H1 (cell line): ENCODE measurements at regions not wholly inside any gene's neighbourhood (a gene's known extent, or its start where the extent isn't known, plus 50 kb on each side); places are given as distances from the start of the nearest gene placed in this dataset.

Experiments used
- CTCF ChIA-PET: fragments of 300-600 bp; sonication (Branson Sonifier 250); formaldehyde crosslinking; loops from one replicate; lab custom pipeline; 2021; ENCODE audit not compliant: partially characterized antibody; lab: Charles Lee
- POLR2A ChIA-PET: fragments of 300-600 bp; sonication (Branson Sonifier 250); formaldehyde crosslinking; loops from one replicate; lab custom pipeline; 2021; ENCODE audit warnings: inconsistent platforms; ENCODE audit not compliant: partially characterized antibody; lab: Charles Lee
- DNase-seq, 2 experiments: peaks; one replicate each; pipeline versions ENCODE4 v3.0.0 to v3.0.0-alpha.2; 2010 to 2022; ENCODE audit warnings: low spot score in 2 of 2, low read depth in 1 of 2, mixed read lengths in 1 of 2
- FAIRE-seq: peaks from 2 replicates; lab custom pipeline; 2011; peaks lifted over from hg19 to GRCh38; lab: Jason Lieb, UNC
- H2AFZ ChIP-seq: 2 replicates; pipeline ENCODE4 v1.8.1; 2012; ENCODE audit warnings: low read length, inconsistent platforms
- H2AK5ac ChIP-seq: 2 replicates; pipeline ENCODE4 v1.6.1; 2013; ENCODE audit warnings: low read depth, low read length
- H2BK120ac ChIP-seq: replicated peaks from 2 replicates; pipeline ENCODE3; 2013; ENCODE audit warnings: low read depth, low read length, inconsistent platforms
- H2BK12ac ChIP-seq: 2 replicates; pipeline ENCODE4 v1.6.1; 2013; ENCODE audit warnings: low read depth, low read length
- H2BK15ac ChIP-seq: 2 replicates; pipeline ENCODE4 v1.6.1; 2013; ENCODE audit warnings: low read length
- H2BK20ac ChIP-seq: 2 replicates; pipeline ENCODE4 v1.6.1; 2013; ENCODE audit warnings: low read length
- H2BK5ac ChIP-seq: 2 replicates; pipeline ENCODE4 v1.6.1; 2013; ENCODE audit warnings: low read depth, low read length
- H3K14ac ChIP-seq: 2 replicates; pipeline ENCODE4 v1.6.1; 2013; ENCODE audit warnings: inconsistent platforms; ENCODE audit not compliant: insufficient read length
- H3K18ac ChIP-seq: 2 replicates; pipeline ENCODE4 v1.6.1; 2013; ENCODE audit warnings: low read length; ENCODE audit errors: extremely low read depth
- H3K23ac ChIP-seq: 2 replicates; pipeline ENCODE4 v1.6.1; 2013; ENCODE audit warnings: inconsistent platforms; ENCODE audit not compliant: insufficient read length
- H3K23me2 ChIP-seq: 2 replicates; pipeline ENCODE4 v1.6.1; 2013; ENCODE audit warnings: low read depth, low read length
- H3K27ac ChIP-seq: 2 replicates; pipeline ENCODE4 v1.6.1; 2011; ENCODE audit warnings: low read depth, low read length, inconsistent platforms
- H3K27me3 ChIP-seq, 4 experiments: replicated peaks in 1 of 4; 1 replicate in 1 of 4; 2 replicates in 3 of 4; pipeline versions ENCODE4 v1.6.1 to v1.8.1; 2011 to 2013; ENCODE audit warnings: low read length in 3 of 4, mild to moderate bottlenecking in 3 of 4, inconsistent platforms in 2 of 4, mixed read lengths in 2 of 4, moderate library complexity in 1 of 4; ENCODE audit not compliant: control insufficient read depth in 3 of 4, insufficient read depth in 3 of 4; ENCODE audit errors: extremely low read depth in 1 of 4
- H3K36me3 ChIP-seq, 4 experiments: 2 replicates each; pipeline versions ENCODE4 v1.6.1 to v1.8.1; 2011 to 2013; ENCODE audit warnings: mild to moderate bottlenecking in 4 of 4, low read length in 3 of 4, moderate library complexity in 2 of 4, control low read depth in 1 of 4, inconsistent platforms in 1 of 4; ENCODE audit not compliant: insufficient read depth in 4 of 4, control insufficient read depth in 2 of 4
- H3K4ac ChIP-seq: replicated peaks from 2 replicates; pipeline ENCODE3; 2013; ENCODE audit warnings: low read length, low read depth, mixed read lengths, inconsistent platforms; ENCODE audit not compliant: insufficient read length
- H3K4me1 ChIP-seq, 4 experiments: replicated peaks in 1 of 4; 1 replicate in 1 of 4; 2 replicates in 3 of 4; pipeline versions ENCODE4 v1.6.1 to v1.8.1; 2011 to 2013; ENCODE audit warnings: low read length in 3 of 4, inconsistent platforms in 2 of 4, mixed read lengths in 1 of 4; ENCODE audit not compliant: insufficient read depth in 4 of 4, control insufficient read depth in 3 of 4
- H3K4me2 ChIP-seq, 2 experiments: 2 replicates each; pipeline versions ENCODE4 v1.6.1 to v1.8.1; 2011 to 2013; ENCODE audit warnings: low read depth in 2 of 2, low read length in 2 of 2, control low read depth in 1 of 2, inconsistent platforms in 1 of 2, mild to moderate bottlenecking in 1 of 2; ENCODE audit not compliant: insufficient read depth in 1 of 2
- H3K4me3 ChIP-seq, 4 experiments: fragments of 200-600, 300-600 bp in 1 of 4; sonication (generic), shearing (Covaris generic), sonication (Bioruptor Twin) in 1 of 4; 2 replicates each; pipeline versions ENCODE4 v1.5.1 to v1.8.1; 2011 to 2016; ENCODE audit warnings: low read length in 4 of 4, low read depth in 3 of 4, control low read depth in 2 of 4, inconsistent platforms in 2 of 4, mild to moderate bottlenecking in 2 of 4, mixed read lengths in 1 of 4, moderate library complexity in 1 of 4; ENCODE audit not compliant: insufficient read depth in 2 of 4; ENCODE audit errors: extremely low read depth in 1 of 4
- H3K56ac ChIP-seq: replicated peaks from 2 replicates; pipeline ENCODE3; 2013; ENCODE audit warnings: low read depth, mild to moderate bottlenecking, mixed read lengths, low read length, inconsistent platforms; ENCODE audit not compliant: insufficient read length
- H3K79me1 ChIP-seq: 2 replicates; pipeline ENCODE4 v1.6.1; 2013; ENCODE audit warnings: low read depth, low read length, control low read depth
- H3K79me2 ChIP-seq, 2 experiments: 2 replicates each; pipeline versions ENCODE4 v1.6.1 to v1.8.1; 2012 to 2013; ENCODE audit warnings: low read length in 2 of 2, mild to moderate bottlenecking in 2 of 2, inconsistent platforms in 1 of 2; ENCODE audit not compliant: insufficient read depth in 2 of 2, control insufficient read depth in 1 of 2
- H3K9ac ChIP-seq, 4 experiments: replicated peaks in 1 of 4; 1 replicate in 1 of 4; 2 replicates in 3 of 4; pipeline versions ENCODE4 v1.6.1 to v1.8.1; 2011 to 2013; ENCODE audit warnings: low read depth in 3 of 4, low read length in 3 of 4, control low read depth in 2 of 4, mild to moderate bottlenecking in 2 of 4, moderate library complexity in 2 of 4, inconsistent platforms in 1 of 4; ENCODE audit errors: extremely low read depth in 1 of 4
- H3K9me3 ChIP-seq, 2 experiments: 2 replicates each; pipeline versions ENCODE4 v1.6.1 to v1.8.1; 2012 to 2013; ENCODE audit warnings: mild to moderate bottlenecking in 2 of 2, moderate library complexity in 2 of 2, control low read depth in 1 of 2, inconsistent platforms in 1 of 2, low read depth in 1 of 2, low read length in 1 of 2, mixed read lengths in 1 of 2; ENCODE audit not compliant: insufficient read depth in 2 of 2
- H4K20me1 ChIP-seq, 2 experiments: replicated peaks in 1 of 2; 2 replicates each; pipeline versions ENCODE3 to v1.8.1; 2011 to 2013; ENCODE audit warnings: inconsistent platforms in 2 of 2, low read length in 2 of 2, mild to moderate bottlenecking in 1 of 2; ENCODE audit not compliant: insufficient read depth in 2 of 2, control insufficient read depth in 1 of 2
- H4K5ac ChIP-seq: 2 replicates; pipeline ENCODE4 v1.6.1; 2013; ENCODE audit warnings: low read length, low read depth, mixed read lengths, inconsistent platforms; ENCODE audit not compliant: insufficient read length
- H4K8ac ChIP-seq: 2 replicates; pipeline ENCODE4 v1.8.0; 2013; ENCODE audit warnings: mild to moderate bottlenecking, moderate library complexity, low read length, inconsistent platforms; ENCODE audit not compliant: insufficient read depth; ENCODE audit errors: extremely low read depth
- H4K91ac ChIP-seq: replicated peaks from 2 replicates; pipeline ENCODE3; 2013; ENCODE audit warnings: low read length, mixed read lengths, inconsistent platforms; ENCODE audit not compliant: insufficient read length
- CBX8 ChIP-seq: fragments of 300-800, 300-1000 bp; sonication (generic); IDR thresholded peaks from 2 replicates; pipeline ENCODE4 v1.7.1; 2016; ENCODE audit warnings: low read depth, low read length, borderline replicate concordance
- EP300 ChIP-seq, 2 experiments: IDR thresholded peaks; 1 replicate in 1 of 2; 2 replicates in 1 of 2; pipeline ENCODE4 v1.6.1; 2011 to 2012; ENCODE audit warnings: low read depth in 2 of 2, low read length in 2 of 2, mild to moderate bottlenecking in 2 of 2, borderline replicate concordance in 1 of 2, inconsistent platforms in 1 of 2, moderate library complexity in 1 of 2
- GABPA ChIP-seq: IDR thresholded peaks from 2 replicates; pipeline ENCODE4 v1.6.1; 2011; ENCODE audit warnings: mild to moderate bottlenecking, low read length, moderate library complexity, borderline replicate concordance; ENCODE audit not compliant: insufficient read depth
- HDAC2 ChIP-seq, 2 experiments: fragments of 300-600 bp in 1 of 2; sonication (generic) in 1 of 2; IDR thresholded peaks; 2 replicates each; pipeline ENCODE4 v1.6.1; 2011 to 2012; ENCODE audit warnings: low read depth in 2 of 2, low read length in 2 of 2, mild to moderate bottlenecking in 2 of 2, moderate library complexity in 2 of 2, borderline replicate concordance in 1 of 2, inconsistent platforms in 1 of 2
- JUN ChIP-seq: IDR thresholded peaks from 2 replicates; pipeline ENCODE4 v1.6.1; 2011; ENCODE audit warnings: low read depth, mild to moderate bottlenecking, improper control_type of control experiment, low read length
- JUND ChIP-seq: IDR thresholded peaks from 2 replicates; pipeline ENCODE4 v1.6.1; 2011; ENCODE audit warnings: mild to moderate bottlenecking, improper control_type of control experiment, low read length
- MAX ChIP-seq: IDR thresholded peaks from 2 replicates; pipeline ENCODE4 v1.6.1; 2012; ENCODE audit warnings: inconsistent platforms
- POLR2A ChIP-seq, 2 experiments: IDR thresholded peaks; 1 replicate in 1 of 2; 2 replicates in 1 of 2; pipeline ENCODE4 v1.6.1; 2011; ENCODE audit warnings: low read depth in 2 of 2, low read length in 2 of 2, mild to moderate bottlenecking in 2 of 2; ENCODE audit errors: control extremely low read depth in 1 of 2
- POLR2AphosphoS5 ChIP-seq: IDR thresholded peaks from 2 replicates; pipeline ENCODE4 v1.6.1; 2011; ENCODE audit warnings: low read depth, low read length
- POU5F1 ChIP-seq: IDR thresholded peaks from 2 replicates; pipeline ENCODE4 v1.6.1; 2011; ENCODE audit warnings: low read depth, mild to moderate bottlenecking, low read length, moderate library complexity
- RBBP5 ChIP-seq: IDR thresholded peaks from 2 replicates; pipeline ENCODE4 v1.7.1; 2012; ENCODE audit warnings: low read depth, mild to moderate bottlenecking, inconsistent platforms, low read length, moderate library complexity, borderline replicate concordance
- RXRA ChIP-seq: IDR thresholded peaks from 2 replicates; pipeline ENCODE4 v1.6.1; 2011; ENCODE audit warnings: low read depth, mild to moderate bottlenecking, low read length, moderate library complexity; ENCODE audit not compliant: insufficient read depth
- SP1 ChIP-seq: IDR thresholded peaks from 2 replicates; pipeline ENCODE4 v1.6.1; 2011; ENCODE audit warnings: low read depth, low read length
- SP2 ChIP-seq: IDR thresholded peaks from 2 replicates; pipeline ENCODE4 v1.6.1; 2012; ENCODE audit warnings: mild to moderate bottlenecking, low read length, inconsistent platforms
- SP4 ChIP-seq: IDR thresholded peaks from 2 replicates; pipeline ENCODE4 v1.6.1; 2012; ENCODE audit warnings: low read length, inconsistent platforms
- ZNF274 ChIP-seq: IDR thresholded peaks from 2 replicates; pipeline ENCODE4 v1.7.0; 2012; ENCODE audit warnings: low read length, borderline replicate concordance; ENCODE audit errors: extremely low read depth
- WGBS, 2 experiments: shearing (Covaris generic) in 1 of 2; methylation state at CpG; one replicate each; pipeline versions ENCODE4 v1.1.6 to v1.1.7; 2013 to 2015; ENCODE audit warnings: low lambda C conversion rate in 2 of 2, mixed read lengths in 2 of 2, inconsistent platforms in 1 of 2, low coverage in 1 of 2, missing lambda C conversion rate in 1 of 2; ENCODE audit not compliant: insufficient replicate concordance in 2 of 2, insufficient coverage in 1 of 2, insufficient read length in 1 of 2; ENCODE audit errors: extremely low coverage in 1 of 2, missing lambda C conversion rate in 1 of 2; 5-methylcytosine and 5-hydroxymethylcytosine counted together

- no peak overlapping the region for H4K91ac ChIP-seq
- H3K27ac ChIP-seq = no peak overlapping the region
- no peak overlapping the region for H2BK12ac ChIP-seq
- H4K8ac ChIP-seq = no peak overlapping the region
- H2BK120ac ChIP-seq = no peak overlapping the region
- H2AK5ac ChIP-seq = no peak overlapping the region
- H2BK15ac ChIP-seq = no peak overlapping the region
- no peaks in the 10 kb centered on the region for H3K79me2 ChIP-seq
- no peak overlapping the region for H3K23ac ChIP-seq
- TF ChIP-seq POLR2A (IDR thresholded peaks at IDR 0.05; ENCODE audit: control extremely low read depth in 1 of 2, low read depth in 2 of 2, low read length in 2 of 2) (no peak), SP1 (no peak), POU5F1 (no peak), RBBP5 (no peak), EP300 (IDR thresholded peaks at IDR 0.05; ENCODE audit: borderline replicate concordance in 1 of 2, low read depth in 2 of 2, low read length in 2 of 2) (no peak), HDAC2 (IDR thresholded peaks at IDR 0.05; ENCODE audit: borderline replicate concordance in 1 of 2, low read depth in 2 of 2, low read length in 2 of 2) (no peak), ZNF274 (no peak), GABPA (no peak), JUND (no peak), SP4 (no peak), MAX (no peak), JUN (no peak), SP2 (no peak), CBX8 (no peak), POLR2AphosphoS5 (no peak), RXRA (no peak)
- H3K23me2 ChIP-seq = no peaks in the 10 kb centered on the region
- no peaks in the 10 kb centered on the region for H3K36me3 ChIP-seq
- H3K9me3 ChIP-seq = no peaks in the 10 kb centered on the region
- POLR2A ChIA-PET = no interaction called here
- no peak overlapping the region for H4K5ac ChIP-seq
- no peak overlapping the region for H3K14ac ChIP-seq
- no peaks in the 10 kb centered on the region for H3K79me1 ChIP-seq
- H3K4ac ChIP-seq = no peak overlapping the region
- no peak overlapping the region for H2BK20ac ChIP-seq
- H3K18ac ChIP-seq = no peak overlapping the region
- H3K27me3 ChIP-seq = no peaks in the 10 kb centered on the region
- 88% methylated on average over 5 of the region's 5 CpGs; no CpG with 5 or more reads in 1 of the 2 experiments for WGBS, 2 experiments
- no peak overlapping the region for H2BK5ac ChIP-seq
- no peak overlapping the region for H3K4me2 ChIP-seq
- H3K4me3 ChIP-seq = no peak overlapping the region
- no peak overlapping the region for H2AFZ ChIP-seq
- H3K56ac ChIP-seq = no peak overlapping the region
- DNase-seq (no peak), FAIRE-seq (no peak)
- CTCF ChIA-PET = interaction anchor here (0.7 to 1.7 kb wide), 5 partner anchors 9 to 1173 kb away, joined by 3 to 6 read pairs (median 5); no protein-coding TSS in a partner anchor
- no peaks in the 10 kb centered on the region for H4K20me1 ChIP-seq
- no peaks in the 10 kb centered on the region for H3K4me1 ChIP-seq
- H3K9ac ChIP-seq = no peak overlapping the region
These were observed 108.3 kb downstream of the DRD1 start for GRCh38 chr5:175335691-175336090.
